Common myeloid progenitor, CD34-positive (primary cell): ENCODE measurements at regions not wholly inside any gene's neighbourhood (a gene's known extent, or its start where the extent isn't known, plus 50 kb on each side); places are given as distances from the start of the nearest gene placed in this dataset.

ENCODE experiments used
- CTCF ChIA-PET: fragments of 350-600 bp; sonication (Branson Sonifier 250); formaldehyde crosslinking; loops from one replicate; lab custom pipeline; 2021; ENCODE audit warnings: antibody characterized with exemption; lab: Charles Lee
- POLR2A ChIA-PET: fragments of 350-600 bp; sonication (Branson Sonifier 250); formaldehyde crosslinking; loops from one replicate; lab custom pipeline; 2021; ENCODE audit warnings: antibody characterized with exemption; lab: Charles Lee
- DNase-seq, 3 donors: peaks; one replicate each; pipeline versions ENCODE4 v3.0.0 to v3.0.0-alpha.2; 2013
- H3K27ac ChIP-seq, 2 experiments: 1 replicate in 1 of 2; 2 replicates in 1 of 2; pipeline ENCODE4 v1.7.0; 2013; ENCODE audit warnings: inconsistent platforms in 2 of 2, low read length in 2 of 2, mild to moderate bottlenecking in 2 of 2, low read depth in 1 of 2, moderate library complexity in 1 of 2; ENCODE audit not compliant: severe bottlenecking in 2 of 2, insufficient read depth in 1 of 2, poor library complexity in 1 of 2
- H3K27me3 ChIP-seq, 5 experiments: replicated peaks in 2 of 5; 1 replicate in 3 of 5; 2 replicates in 2 of 5; pipeline versions ENCODE4 v1.6.1 to v1.7.0; 2013; ENCODE audit warnings: low read length in 4 of 5, mild to moderate bottlenecking in 2 of 5, moderate library complexity in 2 of 5, inconsistent platforms in 1 of 5; ENCODE audit not compliant: insufficient read depth in 5 of 5, control insufficient read depth in 4 of 5
- H3K36me3 ChIP-seq, 4 experiments: 1 replicate in 2 of 4; 2 replicates in 2 of 4; pipeline versions ENCODE4 v1.6.1 to v1.7.0; 2013; ENCODE audit warnings: low read length in 3 of 4, control low read depth in 1 of 4, mild to moderate bottlenecking in 1 of 4; ENCODE audit not compliant: control insufficient read depth in 4 of 4, insufficient read depth in 4 of 4
- H3K4me1 ChIP-seq, 4 experiments: 1 replicate in 3 of 4; 2 replicates in 1 of 4; pipeline versions ENCODE4 v1.6.1 to v1.7.1; 2013; ENCODE audit warnings: low read length in 3 of 4, mild to moderate bottlenecking in 3 of 4, control low read depth in 1 of 4, inconsistent platforms in 1 of 4, moderate library complexity in 1 of 4; ENCODE audit not compliant: control insufficient read depth in 4 of 4, insufficient read depth in 4 of 4; ENCODE audit errors: control extremely low read depth in 1 of 4
- H3K4me3 ChIP-seq, 7 experiments: 1 replicate in 4 of 7; 2 replicates in 3 of 7; pipeline versions ENCODE4 v1.5.1 to v1.7.0; 2013; ENCODE audit warnings: mild to moderate bottlenecking in 7 of 7, low read length in 6 of 7, moderate library complexity in 6 of 7, inconsistent platforms in 2 of 7, low read depth in 2 of 7, control low read depth in 1 of 7; ENCODE audit not compliant: insufficient read depth in 4 of 7, control insufficient read depth in 1 of 7; ENCODE audit errors: extremely low read depth in 1 of 7
- H3K9me3 ChIP-seq, 5 experiments: 1 replicate in 4 of 5; 2 replicates in 1 of 5; pipeline versions ENCODE4 v1.6.1 to v1.7.1; 2013; ENCODE audit warnings: low read length in 4 of 5, mild to moderate bottlenecking in 2 of 5, inconsistent platforms in 1 of 5, low read depth in 1 of 5, moderate library complexity in 1 of 5; ENCODE audit not compliant: control insufficient read depth in 4 of 5, insufficient read depth in 2 of 5; ENCODE audit errors: control extremely low read depth in 1 of 5
- WGBS: methylation state at CpG from one replicate; pipeline ENCODE4 v1.1.5; 2013; ENCODE audit not compliant: insufficient coverage; 5-methylcytosine and 5-hydroxymethylcytosine counted together

DNA sequence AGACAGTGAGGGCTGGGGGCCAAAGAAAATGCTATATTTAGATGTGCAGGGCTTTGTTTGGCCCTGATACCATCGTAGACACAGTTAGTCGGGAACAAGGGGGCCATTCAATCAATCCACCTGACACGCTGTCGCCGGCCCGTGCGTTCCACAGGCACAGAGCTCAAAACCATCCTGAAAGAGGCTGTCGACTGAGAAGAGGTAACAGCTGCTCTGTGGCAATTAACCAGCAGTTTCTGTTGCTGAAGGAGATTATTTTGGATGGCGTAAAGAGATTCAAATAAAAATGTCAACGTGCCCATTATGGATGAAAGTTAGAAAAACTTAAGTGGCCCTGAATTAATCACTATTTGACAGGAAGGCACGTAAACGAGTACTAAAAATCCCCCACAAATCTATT, 276.2 kb upstream of the IRX5 start:
- H3K4me1 ChIP-seq = peaks cover 0 to 17% (median 7%) of the 10 kb centered on the region in 4 experiments
- H3K27me3 ChIP-seq = peaks cover 0 to 16% (median 4%) of the 10 kb centered on the region in 5 experiments
- no peak for DNase-seq
- H3K27ac ChIP-seq = no peak overlapping the region
- no peak overlapping the region for H3K4me3 ChIP-seq
- WGBS = 75% methylated on average over 9 of the region's 12 CpGs
- CTCF ChIA-PET = no interaction called here
- H3K9me3 ChIP-seq = peaks cover 0 to 2% (median 0%) of the 10 kb centered on the region in 5 experiments
- no peaks in the 10 kb centered on the region for H3K36me3 ChIP-seq
- POLR2A ChIA-PET = no interaction called here

DNA sequence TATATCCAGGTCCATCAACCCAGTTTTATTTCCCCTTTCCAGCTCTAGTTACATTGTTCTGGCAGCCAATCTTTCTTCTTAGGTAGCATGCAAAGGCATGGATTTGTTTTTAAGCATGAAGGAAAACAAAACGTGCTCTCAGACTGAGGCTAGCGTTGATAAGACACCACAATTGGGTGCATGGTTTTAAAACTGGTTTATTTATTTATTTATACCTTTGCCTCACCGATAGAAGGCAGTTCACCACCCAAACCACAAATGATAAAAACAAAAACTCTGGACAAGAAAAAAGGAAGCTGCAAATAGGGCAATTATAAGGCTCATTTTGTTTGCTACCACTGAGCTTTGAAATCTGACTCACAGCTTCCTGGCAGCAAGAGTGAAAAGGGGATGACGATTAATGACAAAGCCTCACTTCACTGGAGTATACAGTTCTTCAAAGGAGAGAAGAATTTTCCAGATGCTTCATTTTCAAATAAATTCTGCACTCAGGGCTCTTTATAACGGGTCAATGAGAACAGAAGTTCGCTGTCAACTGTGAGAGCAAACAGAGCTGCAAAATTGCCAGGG, 278.4 kb upstream of the IRX5 start:
- peaks cover 0 to 2% (median 0%) of the 10 kb centered on the region in 5 experiments for H3K9me3 ChIP-seq
- H3K4me1 ChIP-seq = peaks cover 0 to 17% (median 7%) of the 10 kb centered on the region in 4 experiments
- H3K27me3 ChIP-seq = peaks cover 0 to 25% (median 9%) of the 10 kb centered on the region in 5 experiments
- POLR2A ChIA-PET = no interaction called here
- no peak overlapping the region for H3K27ac ChIP-seq
- H3K36me3 ChIP-seq = no peaks in the 10 kb centered on the region
- CTCF ChIA-PET = no interaction called here
- DNase-seq = peak in 2 of 3 donors; percentile 8 to 17
- no peak overlapping the region for H3K4me3 ChIP-seq
- WGBS = 86% methylated on average over 3 of the region's 6 CpGs

DNA sequence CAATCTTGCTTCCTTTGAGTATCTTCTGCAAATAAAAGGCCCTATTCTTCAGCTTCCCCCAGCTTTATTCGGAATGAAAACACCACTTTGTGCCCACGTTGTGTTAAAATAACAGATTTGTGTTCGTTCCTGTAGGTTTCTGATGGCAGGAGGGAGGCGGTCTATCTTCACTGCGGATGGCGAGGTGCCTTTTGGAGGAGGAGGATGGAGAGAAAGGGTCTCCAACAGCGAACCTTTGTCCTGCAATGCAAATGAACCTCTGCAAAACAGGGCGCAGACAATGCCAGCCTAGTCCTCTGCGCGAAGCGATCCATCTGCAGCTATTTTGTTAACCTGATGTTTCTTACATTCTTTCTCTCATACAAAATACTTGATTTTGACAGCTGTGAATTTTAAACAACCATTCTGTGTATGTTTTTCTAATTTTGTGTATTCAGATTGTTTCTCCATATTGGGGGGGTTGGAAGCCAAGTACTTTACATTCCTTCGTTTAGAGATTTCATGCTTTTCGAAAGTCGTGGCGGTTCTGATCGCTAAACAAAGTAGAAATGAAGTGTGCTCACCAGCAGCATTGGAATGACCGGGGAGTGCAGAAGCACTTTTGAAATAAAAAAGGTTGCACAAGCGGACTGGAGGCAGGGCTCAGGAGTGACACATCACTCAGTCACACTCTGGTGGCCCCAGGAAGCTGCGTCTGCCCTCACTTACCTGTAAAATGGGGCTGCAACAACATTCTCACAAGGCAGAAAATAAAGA, 279.0 kb upstream of the IRX5 start:
- peaks cover 0 to 25% (median 9%) of the 10 kb centered on the region in 5 experiments for H3K27me3 ChIP-seq
- no peak for DNase-seq
- peaks cover 0 to 17% (median 7%) of the 10 kb centered on the region in 4 experiments for H3K4me1 ChIP-seq
- WGBS = 75% methylated on average over 13 of the region's 19 CpGs
- H3K9me3 ChIP-seq = peaks cover 0 to 2% (median 0%) of the 10 kb centered on the region in 5 experiments
- ChIA-PET CTCF (no interaction called here), POLR2A (no interaction called here)
- no peak overlapping the region for H3K27ac ChIP-seq
- H3K4me3 ChIP-seq = no peak overlapping the region
- H3K36me3 ChIP-seq = no peaks in the 10 kb centered on the region

DNA sequence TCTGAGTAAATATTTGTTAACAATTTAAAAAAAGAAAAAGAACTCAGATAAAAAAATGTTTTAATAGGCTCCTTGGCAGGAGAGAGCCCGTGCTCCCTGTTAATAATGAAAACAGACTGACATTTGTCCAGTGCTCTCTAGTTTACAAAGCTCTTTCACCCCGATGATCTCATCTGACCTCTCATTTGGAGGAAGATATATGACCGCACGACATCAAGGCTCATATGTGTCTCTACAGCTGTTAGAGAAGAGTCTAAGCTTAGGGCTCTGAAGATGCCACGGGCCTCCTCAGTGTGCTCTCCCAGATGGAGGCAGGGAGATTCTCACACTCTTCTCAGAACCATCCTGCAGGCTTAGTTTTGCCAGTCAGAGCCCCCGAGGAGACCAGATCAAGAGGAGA, 280.8 kb upstream of the IRX5 start:
- POLR2A ChIA-PET = no interaction called here
- DNase-seq = no peak

DNA sequence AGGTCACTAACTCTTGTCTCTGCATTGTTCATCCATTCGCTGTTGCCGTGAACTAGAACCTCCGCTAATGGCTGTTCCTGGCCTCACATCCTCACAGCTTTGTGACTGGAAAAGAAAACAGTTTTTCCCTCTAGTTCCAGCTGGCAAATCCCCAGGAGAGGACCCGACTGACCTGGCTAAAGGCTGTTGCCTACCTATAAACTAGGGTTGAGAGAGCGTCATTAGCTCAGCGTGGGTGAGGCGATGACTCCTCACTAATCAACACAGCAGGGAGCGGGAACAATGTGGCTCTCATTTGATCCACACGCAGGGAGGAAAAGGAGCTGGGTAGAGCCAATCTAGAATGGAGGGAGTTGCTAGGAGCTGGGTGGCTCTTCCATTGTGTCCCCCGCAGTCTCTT, 282.1 kb upstream of the IRX5 start:
- Histone ChIP-seq H3K36me3 (no peaks in the 10 kb centered on the region), H3K27me3 (peaks cover 0 to 33% (median 7%) of the 10 kb centered on the region in 5 experiments), H3K4me1 (no peaks in the 10 kb centered on the region), H3K9me3 (peaks cover 0 to 2% (median 0%) of the 10 kb centered on the region in 5 experiments), H3K27ac (no peak overlapping the region), H3K4me3 (no peak overlapping the region)
- POLR2A ChIA-PET = no interaction called here
- no peak for DNase-seq
- 92% methylated on average over 9 of the region's 10 CpGs for WGBS
- CTCF ChIA-PET = interaction anchor here (0.6 kb wide), 1 partner anchor 132 kb away, joined by 3 read pairs; no protein-coding TSS in a partner anchor

More for the DNA sequence above, 280.8 kb upstream of the IRX5 start:
- no peak overlapping the region for H3K4me3 ChIP-seq
- CTCF ChIA-PET = no interaction called here
- peaks cover 0 to 5% (median 0%) of the 10 kb centered on the region in 4 experiments for H3K4me1 ChIP-seq
- no peaks in the 10 kb centered on the region for H3K36me3 ChIP-seq
- peaks cover 0 to 2% (median 0%) of the 10 kb centered on the region in 5 experiments for H3K9me3 ChIP-seq
- no peak overlapping the region for H3K27ac ChIP-seq
- WGBS = 98% methylated on average over 6 of the region's 6 CpGs
- H3K27me3 ChIP-seq = peaks cover 2 to 25% (median 4%) of the 10 kb centered on the region in 5 experiments

DNA sequence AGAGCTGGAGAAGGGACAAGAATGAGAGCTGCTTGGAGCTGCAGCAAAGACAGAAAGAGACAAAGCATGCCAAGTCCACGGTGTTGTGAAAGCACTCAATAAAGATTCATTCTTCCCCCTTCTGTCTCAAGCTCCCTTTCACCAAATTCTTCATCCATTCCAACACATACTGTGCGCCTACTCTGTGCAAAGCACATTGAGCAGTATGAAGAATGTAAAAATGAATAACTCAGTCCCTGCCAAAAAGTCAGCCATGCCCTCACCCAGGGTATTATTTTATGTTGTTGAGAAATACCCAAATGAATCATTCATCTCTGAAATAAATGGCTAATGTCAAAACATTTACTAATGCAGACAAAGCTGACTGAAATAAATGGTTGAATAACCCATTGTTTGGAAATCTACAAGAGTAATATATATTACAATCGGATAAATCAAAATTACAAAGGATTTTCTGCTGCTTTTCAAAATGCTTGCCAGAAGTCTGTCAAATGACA, 282.9 kb upstream of the IRX5 start:
- Histone ChIP-seq H3K27me3 (peaks cover under 1 to 34% (median 7%) of the 10 kb centered on the region in 5 experiments), H3K4me3 (no peak overlapping the region), H3K27ac (no peak overlapping the region), H3K36me3 (no peaks in the 10 kb centered on the region), H3K4me1 (no peaks in the 10 kb centered on the region), H3K9me3 (peaks cover 0 to 2% (median 0%) of the 10 kb centered on the region in 5 experiments)
- POLR2A ChIA-PET = no interaction called here
- 83% methylated on average over 1 of the region's 3 CpGs for WGBS
- no peak for DNase-seq
- CTCF ChIA-PET = interaction anchor here (0.6 kb wide), 1 partner anchor 132 kb away, joined by 3 read pairs; no protein-coding TSS in a partner anchor

DNA sequence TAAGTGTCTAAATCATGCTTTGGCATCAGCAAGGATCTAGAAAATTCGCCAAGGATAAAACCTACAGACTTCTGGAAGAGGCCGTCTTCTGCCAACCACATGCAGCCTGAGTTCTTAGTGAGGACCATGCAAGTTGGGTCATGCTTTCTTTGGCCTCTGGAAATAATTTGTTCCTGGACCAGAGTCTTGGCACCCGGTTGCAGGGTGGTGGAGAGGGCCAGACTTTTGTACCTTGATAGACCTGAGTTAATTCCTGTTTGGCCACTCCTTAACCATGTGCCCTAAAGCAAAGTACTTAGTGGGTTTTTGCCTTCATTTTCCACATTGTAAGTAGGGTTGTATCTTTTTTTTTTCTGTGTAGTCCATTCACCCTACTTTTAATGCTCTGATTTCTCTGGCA, 283.4 kb upstream of the IRX5 start:
- CTCF ChIA-PET = no interaction called here
- Histone ChIP-seq H3K4me1 (no peaks in the 10 kb centered on the region), H3K4me3 (no peak overlapping the region), H3K27ac (no peak overlapping the region), H3K27me3 (peaks cover 2 to 35% (median 7%) of the 10 kb centered on the region in 5 experiments), H3K9me3 (peaks cover 0 to under 1% (median 0%) of the 10 kb centered on the region in 5 experiments), H3K36me3 (no peaks in the 10 kb centered on the region)
- WGBS = 94% methylated on average over 3 of the region's 3 CpGs
- DNase-seq = no peak
- POLR2A ChIA-PET = no interaction called here
